ENCODE measurements at regions not wholly inside any gene's neighbourhood (a gene's known extent, or its start where the extent isn't known, plus 50 kb on each side); places are given as distances from the start of the nearest gene placed in this dataset.

GRCh38 chr11:104225047-104225446 lies 61.1 kb upstream of the PDGFD start:
- TF ChIP-seq, protein P1, sequence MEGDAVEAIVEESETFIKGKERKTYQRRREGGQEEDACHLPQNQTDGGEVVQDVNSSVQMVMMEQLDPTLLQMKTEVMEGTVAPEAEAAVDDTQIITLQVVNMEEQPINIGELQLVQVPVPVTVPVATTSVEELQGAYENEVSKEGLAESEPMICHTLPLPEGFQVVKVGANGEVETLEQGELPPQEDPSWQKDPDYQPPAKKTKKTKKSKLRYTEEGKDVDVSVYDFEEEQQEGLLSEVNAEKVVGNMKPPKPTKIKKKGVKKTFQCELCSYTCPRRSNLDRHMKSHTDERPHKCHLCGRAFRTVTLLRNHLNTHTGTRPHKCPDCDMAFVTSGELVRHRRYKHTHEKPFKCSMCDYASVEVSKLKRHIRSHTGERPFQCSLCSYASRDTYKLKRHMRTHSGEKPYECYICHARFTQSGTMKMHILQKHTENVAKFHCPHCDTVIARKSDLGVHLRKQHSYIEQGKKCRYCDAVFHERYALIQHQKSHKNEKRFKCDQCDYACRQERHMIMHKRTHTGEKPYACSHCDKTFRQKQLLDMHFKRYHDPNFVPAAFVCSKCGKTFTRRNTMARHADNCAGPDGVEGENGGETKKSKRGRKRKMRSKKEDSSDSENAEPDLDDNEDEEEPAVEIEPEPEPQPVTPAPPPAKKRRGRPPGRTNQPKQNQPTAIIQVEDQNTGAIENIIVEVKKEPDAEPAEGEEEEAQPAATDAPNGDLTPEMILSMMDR (IDR thresholded peaks at IDR 0.05; ENCODE audit: unreplicated experiment), result no peak
- no peaks in the 10 kb centered on the region for H3K9me3 Mint-ChIP-seq (ENCODE audit: unreplicated experiment)

GRCh38 chr11:104222464-104222863 lies 58.5 kb upstream of the PDGFD start:
- Mint-ChIP-seq H3K4me3 (ENCODE audit: unreplicated experiment) (no peak overlapping the region), H3K9me3 (ENCODE audit: unreplicated experiment) (no peaks in the 10 kb centered on the region), H3K27me3 (ENCODE audit: unreplicated experiment) (no peaks in the 10 kb centered on the region), H3K4me1 (ENCODE audit: unreplicated experiment) (no peaks in the 10 kb centered on the region), H3K27ac (ENCODE audit: unreplicated experiment) (no peak overlapping the region), H3K36me3 (ENCODE audit: low read depth, unreplicated experiment) (no peaks in the 10 kb centered on the region)
- TF ChIP-seq, protein P1 (IDR thresholded peaks at IDR 0.05; ENCODE audit: unreplicated experiment), result no peak
- DNase-seq (ENCODE audit: low spot score), result no peak

More at GRCh38 chr11:104225047-104225446, 61.1 kb upstream of the PDGFD start:
- DNase-seq (ENCODE audit: low spot score), result no peak
- no peak overlapping the region for H3K27ac Mint-ChIP-seq (ENCODE audit: unreplicated experiment)
- no peaks in the 10 kb centered on the region for H3K27me3 Mint-ChIP-seq (ENCODE audit: unreplicated experiment)
- H3K36me3 Mint-ChIP-seq (ENCODE audit: low read depth, unreplicated experiment), result no peaks in the 10 kb centered on the region
- no peaks in the 10 kb centered on the region for H3K4me1 Mint-ChIP-seq (ENCODE audit: unreplicated experiment)
- H3K4me3 Mint-ChIP-seq (ENCODE audit: unreplicated experiment), result no peak overlapping the region

GRCh38 chr11:104221455-104221854 lies 57.5 kb upstream of the PDGFD start:
- no peak overlapping the region for H3K27ac Mint-ChIP-seq (ENCODE audit: unreplicated experiment)
- no peaks in the 10 kb centered on the region for H3K36me3 Mint-ChIP-seq (ENCODE audit: low read depth, unreplicated experiment)
- H3K4me3 Mint-ChIP-seq (ENCODE audit: unreplicated experiment), result no peak overlapping the region
- no peaks in the 10 kb centered on the region for H3K9me3 Mint-ChIP-seq (ENCODE audit: unreplicated experiment)
- TF ChIP-seq, protein P1 (IDR thresholded peaks at IDR 0.05; ENCODE audit: unreplicated experiment), result no peak
- H3K27me3 Mint-ChIP-seq (ENCODE audit: unreplicated experiment), result no peaks in the 10 kb centered on the region
- no peak for DNase-seq (ENCODE audit: low spot score)
- H3K4me1 Mint-ChIP-seq (ENCODE audit: unreplicated experiment), result no peaks in the 10 kb centered on the region

DNA sequence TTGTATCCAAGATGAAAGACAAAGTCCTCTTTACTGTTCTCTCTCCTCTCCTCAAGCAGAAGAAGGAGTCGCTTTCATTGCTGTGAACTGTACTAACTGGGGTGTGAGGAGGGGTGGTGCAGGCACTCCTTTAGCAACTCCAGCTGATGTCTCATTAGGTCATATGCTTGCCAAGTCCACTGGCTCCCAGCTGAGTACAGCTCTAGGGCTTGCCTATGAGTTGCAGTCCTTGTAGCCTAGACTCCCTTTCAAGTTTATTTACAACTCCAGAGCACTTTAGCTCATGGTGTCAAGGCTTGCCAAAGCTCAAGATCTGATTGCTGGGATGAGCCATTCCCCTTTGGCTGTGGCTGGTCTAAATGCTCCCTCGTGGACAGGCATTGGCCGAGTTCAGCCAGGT lies 55.1 kb upstream of the PDGFD start:
- Mint-ChIP-seq H3K27me3 (ENCODE audit: unreplicated experiment) (no peaks in the 10 kb centered on the region), H3K27ac (ENCODE audit: unreplicated experiment) (no peak overlapping the region), H3K4me1 (ENCODE audit: unreplicated experiment) (no peaks in the 10 kb centered on the region), H3K4me3 (ENCODE audit: unreplicated experiment) (no peak overlapping the region), H3K9me3 (ENCODE audit: unreplicated experiment) (no peaks in the 10 kb centered on the region), H3K36me3 (ENCODE audit: low read depth, unreplicated experiment) (no peaks in the 10 kb centered on the region)
- TF ChIP-seq, protein P1 (IDR thresholded peaks at IDR 0.05; ENCODE audit: unreplicated experiment), result no peak
- DNase-seq (ENCODE audit: low spot score), result no peak

DNA sequence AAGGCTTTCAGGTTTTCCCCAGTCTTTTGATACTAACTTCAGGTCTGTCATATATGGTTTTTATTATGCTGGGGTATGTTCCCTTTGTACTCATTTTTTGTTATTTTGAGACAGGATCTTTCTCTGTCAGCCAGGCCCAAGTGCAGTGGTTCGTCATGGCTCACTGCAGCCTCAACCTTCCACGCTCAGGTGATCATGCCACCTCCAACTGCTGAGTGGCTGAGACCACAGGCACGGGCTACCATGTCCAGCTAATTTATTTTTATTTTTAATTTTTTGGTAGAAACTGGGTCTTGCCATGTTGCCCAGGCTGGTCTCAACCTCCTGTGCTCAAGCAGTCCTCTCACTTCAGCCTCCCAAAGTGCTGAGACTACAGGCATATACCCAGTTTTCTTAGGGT lies 50.6 kb upstream of the PDGFD start:
- Mint-ChIP-seq H3K9me3 (ENCODE audit: unreplicated experiment) (no peaks in the 10 kb centered on the region), H3K4me1 (ENCODE audit: unreplicated experiment) (no peaks in the 10 kb centered on the region), H3K36me3 (ENCODE audit: low read depth, unreplicated experiment) (no peaks in the 10 kb centered on the region), H3K27ac (ENCODE audit: unreplicated experiment) (no peak overlapping the region), H3K4me3 (ENCODE audit: unreplicated experiment) (no peak overlapping the region), H3K27me3 (ENCODE audit: unreplicated experiment) (peaks cover 3% of the 10 kb centered on the region)
- no peak for DNase-seq (ENCODE audit: low spot score)
- TF ChIP-seq, protein P1 (IDR thresholded peaks at IDR 0.05; ENCODE audit: unreplicated experiment), result no peak

Small RNA genes lying in the stretch of these regions (microRNA-seq; reads per million reads assigned to microRNA genes)
- 0.21 reads per million for gene MIR7641-1 (ENCODE audit: unreplicated experiment)
